A549 (cell line): ENCODE measurements at regions not wholly inside any gene's neighbourhood (a gene's known extent, or its start where the extent isn't known, plus 50 kb on each side); places are given as distances from the start of the nearest gene placed in this dataset.

Experiments used
- ATAC-seq, 2 experiments: fragments of 200-7000 bp in 1 of 2; fragments of >200 bp in 1 of 2; cut with Nextera tagmentation in 1 of 2; cut with Tn5 transposase in 1 of 2; 3 replicates each; pipeline versions ENCODE4 v1.8.0 to v1.9.1; 2018 to 2020; ENCODE audit warnings: mild to moderate bottlenecking in 1 of 2, moderate library complexity in 1 of 2
- CTCF ChIA-PET: fragments of 300-600 bp; sonication (Branson Sonifier 250); formaldehyde crosslinking; extraction: SDS; loops from one replicate; lab custom pipeline; 2021; ENCODE audit warnings: antibody characterized with exemption, inconsistent platforms; lab: Yijun Ruan, JAX
- POLR2A ChIA-PET: fragments of 350-600 bp; formaldehyde crosslinking; extraction: SDS; loops from one replicate; lab custom pipeline; 2021; ENCODE audit warnings: antibody characterized with exemption, inconsistent platforms; lab: Yijun Ruan, JAX
- DNase-seq, 2 experiments: peaks; one replicate each; pipeline versions ENCODE4 v3.0.0 to v3.0.0-alpha.2; 2011 to 2016; ENCODE audit warnings: low read depth in 1 of 2, low spot score in 1 of 2
- FAIRE-seq: peaks from 2 replicates; lab custom pipeline; 2011; peaks lifted over from hg19 to GRCh38; lab: Jason Lieb, UNC
- H3K27ac ChIP-seq, 2 experiments: fragments of >200 bp; sonication (Bioruptor Twin); formaldehyde crosslinking; 3 replicates each; pipeline ENCODE4 v1.5.1; 2016 to 2017
- H3K4me1 ChIP-seq: fragments of >200 bp; sonication (Bioruptor Twin); formaldehyde crosslinking; 3 replicates; pipeline ENCODE4 v1.6.1; 2016
- H3K4me2 ChIP-seq: fragments of >200 bp; sonication (Bioruptor Twin); formaldehyde crosslinking; 3 replicates; pipeline ENCODE4 v1.6.1; 2016
- H3K4me3 ChIP-seq: fragments of >200 bp; sonication (Bioruptor Twin); formaldehyde crosslinking; 3 replicates; pipeline ENCODE4 v1.5.1; 2016
- H3K9me3 ChIP-seq: fragments of >200 bp; sonication (Bioruptor Twin); formaldehyde crosslinking; 3 replicates; pipeline ENCODE4 v1.6.1; 2016
- ATOH8 ChIP-seq: fragments of 250-450 bp; sonication (Bioruptor Pico); IDR thresholded peaks from 2 replicates; pipeline ENCODE4 v1.5.0; 2020; ENCODE audit warnings: low read depth, mild to moderate bottlenecking, moderate library complexity
- BHLHE40 ChIP-seq: IDR thresholded peaks from 2 replicates; pipeline ENCODE4 v1.6.1; 2012; ENCODE audit warnings: low read depth, low read length, inconsistent platforms
- CEBPB ChIP-seq, 2 experiments: fragments of >200 bp in 1 of 2; sonication (Bioruptor Twin) in 1 of 2; formaldehyde crosslinking in 1 of 2; IDR thresholded peaks; 2 replicates each; pipeline ENCODE4 v1.6.1; 2012 to 2016
- CHD2 ChIP-seq: fragments of 150-350 bp; IDR thresholded peaks from 2 replicates; pipeline ENCODE4 v1.6.1; 2014; ENCODE audit warnings: low read length; ENCODE audit not compliant: partially characterized antibody
- EHMT2 ChIP-seq: fragments of 200-600 bp; sonication (generic); IDR thresholded peaks from 2 replicates; pipeline ENCODE4 v1.6.1; 2016; ENCODE audit warnings: antibody characterized with exemption, low read depth, mild to moderate bottlenecking, moderate library complexity
- EP300 ChIP-seq, 2 experiments: fragments of >200 bp; sonication (Bioruptor Twin); formaldehyde crosslinking; IDR thresholded peaks; 2 replicates in 1 of 2; 3 replicates in 1 of 2; pipeline ENCODE4 v1.6.1; 2016 to 2017
- HDAC2 ChIP-seq: fragments of 200-600 bp; sonication (generic); IDR thresholded peaks from 2 replicates; pipeline ENCODE4 v1.6.1; 2016
- HMGXB4 ChIP-seq: fragments of 250-450 bp; sonication (Bioruptor Pico); IDR thresholded peaks from 2 replicates; pipeline ENCODE4 v1.5.0; 2021; ENCODE audit warnings: mild to moderate bottlenecking, moderate library complexity, borderline replicate concordance
- HOXB5 ChIP-seq: fragments of 250-450 bp; sonication (Bioruptor Pico); IDR thresholded peaks from 2 replicates; pipeline ENCODE4 v1.5.0; 2020; ENCODE audit warnings: mild to moderate bottlenecking, moderate library complexity
- JUN ChIP-seq, 2 experiments: fragments of >200 bp; sonication (Bioruptor Twin); formaldehyde crosslinking; IDR thresholded peaks; 2 replicates in 1 of 2; 3 replicates in 1 of 2; pipeline ENCODE4 v1.6.1; 2016 to 2017
- KDM5A ChIP-seq: fragments of 200-600 bp; sonication (generic); IDR thresholded peaks from 2 replicates; pipeline ENCODE4 v1.6.1; 2016; ENCODE audit warnings: antibody characterized with exemption, mild to moderate bottlenecking
- MAZ ChIP-seq: fragments of 150-350 bp; IDR thresholded peaks from 2 replicates; pipeline ENCODE4 v1.6.1; 2014; ENCODE audit warnings: antibody characterized with exemption, low read depth, low read length, borderline replicate concordance
- PHF8 ChIP-seq: fragments of 200-600 bp; sonication (generic); IDR thresholded peaks from 2 replicates; pipeline ENCODE4 v1.6.1; 2016; ENCODE audit warnings: low read depth, mild to moderate bottlenecking, antibody characterized with exemption, moderate library complexity, borderline replicate concordance
- RAD21 ChIP-seq, 2 experiments: fragments of >200 bp in 1 of 2; sonication (Bioruptor Twin) in 1 of 2; formaldehyde crosslinking in 1 of 2; IDR thresholded peaks in 1 of 2; conservative IDR thresholded peaks in 1 of 2; 2 replicates in 1 of 2; 3 replicates in 1 of 2; pipeline ENCODE4 v1.6.1; 2012 to 2018; ENCODE audit warnings: inconsistent platforms in 1 of 2
- REST ChIP-seq: fragments of 200-600 bp; sonication (generic); IDR thresholded peaks from 2 replicates; pipeline ENCODE4 v1.6.1; 2016; ENCODE audit warnings: antibody characterized with exemption, mild to moderate bottlenecking, moderate library complexity
- RFX5 ChIP-seq: fragments of 450-650 bp; IDR thresholded peaks from 2 replicates; pipeline ENCODE4 v1.7.1; 2014; ENCODE audit warnings: antibody characterized with exemption, mild to moderate bottlenecking, moderate library complexity
- SMC3 ChIP-seq: fragments of >200 bp; sonication (Bioruptor Twin); formaldehyde crosslinking; IDR thresholded peaks from 3 replicates; pipeline ENCODE4 v1.6.1; 2018; ENCODE audit warnings: inconsistent platforms
- SREBF2 ChIP-seq: fragments of 450-650 bp; IDR thresholded peaks from 2 replicates; pipeline ENCODE4 v1.6.1; 2014; ENCODE audit warnings: mild to moderate bottlenecking, moderate library complexity
- TP53 ChIP-seq: fragments of 250-450 bp; sonication (Bioruptor Pico); IDR thresholded peaks from 2 replicates; pipeline ENCODE4 v1.5.0; 2021; ENCODE audit warnings: mild to moderate bottlenecking, moderate library complexity
- USF2 ChIP-seq: fragments of 450-650 bp; IDR thresholded peaks from 2 replicates; pipeline ENCODE4 v1.6.1; 2014; ENCODE audit warnings: antibody characterized with exemption
- ZNF302 ChIP-seq: fragments of 250-450 bp; sonication (Bioruptor Pico); IDR thresholded peaks from 2 replicates; pipeline ENCODE4 v1.9.0; 2021; ENCODE audit warnings: inconsistent platforms, mild to moderate bottlenecking, moderate library complexity
- ZSCAN20 ChIP-seq: fragments of 250-450 bp; sonication (Bioruptor Pico); IDR thresholded peaks from 2 replicates; pipeline ENCODE4 v1.8.0; 2022; ENCODE audit warnings: mild to moderate bottlenecking, moderate library complexity
- WGBS: methylation state at CpG from one replicate; pipeline ENCODE4 v1.1.6; 2017; ENCODE audit errors: missing lambda C conversion rate; 5-methylcytosine and 5-hydroxymethylcytosine counted together
- TF ChIP-seq, protein P1 (sequence below): IDR thresholded peaks from 2 replicates; pipeline ENCODE4 v1.6.1; 2012; ENCODE audit warnings: low read depth, borderline replicate concordance
- TF ChIP-seq, protein P2 (sequence below): fragments of 150-350 bp; IDR thresholded peaks from 2 replicates; pipeline ENCODE4 v1.6.1; 2014; ENCODE audit warnings: low read depth, mild to moderate bottlenecking, low read length
- TF ChIP-seq, protein P3 (sequence below): fragments of >200 bp; sonication (Bioruptor Twin); formaldehyde crosslinking; IDR thresholded peaks from 2 replicates; pipeline ENCODE4 v1.6.1; 2016

DNA sequence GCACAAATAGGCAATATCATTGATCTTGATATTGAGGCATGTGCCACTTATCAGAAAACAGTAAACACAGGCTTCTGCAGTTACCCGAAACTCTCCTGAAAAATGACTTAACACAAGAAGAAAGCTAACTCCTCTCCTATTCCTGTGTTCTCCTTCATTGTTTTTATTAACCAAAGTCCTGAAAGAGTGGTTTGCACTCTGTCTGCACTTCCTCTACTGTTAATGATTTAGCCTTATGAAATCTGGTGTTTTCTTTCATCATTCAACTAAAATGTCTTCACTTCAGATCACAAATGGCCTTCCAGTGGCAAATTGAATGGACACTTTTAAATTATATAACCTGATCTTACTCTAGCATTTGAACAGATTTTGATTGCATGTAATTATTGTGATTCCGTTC lies 630.6 kb upstream of the PHF14 start:
- FAIRE-seq = no peak
- H3K9me3 ChIP-seq = no peaks in the 10 kb centered on the region; the same call in 2 of the 3 replicates
- ChIA-PET POLR2A (no interaction called here), CTCF (no interaction called here)
- WGBS = 3% methylated on average over 2 of the region's 2 CpGs
- no peak overlapping the region for H3K4me3 ChIP-seq
- ATAC-seq = no peak
- no peaks in the 10 kb centered on the region for H3K4me1 ChIP-seq
- no peak for TF ChIP-seq RFX5
- H3K27ac ChIP-seq = no peak overlapping the region
- DNase-seq = no peak
- no peak overlapping the region for H3K4me2 ChIP-seq

DNA sequence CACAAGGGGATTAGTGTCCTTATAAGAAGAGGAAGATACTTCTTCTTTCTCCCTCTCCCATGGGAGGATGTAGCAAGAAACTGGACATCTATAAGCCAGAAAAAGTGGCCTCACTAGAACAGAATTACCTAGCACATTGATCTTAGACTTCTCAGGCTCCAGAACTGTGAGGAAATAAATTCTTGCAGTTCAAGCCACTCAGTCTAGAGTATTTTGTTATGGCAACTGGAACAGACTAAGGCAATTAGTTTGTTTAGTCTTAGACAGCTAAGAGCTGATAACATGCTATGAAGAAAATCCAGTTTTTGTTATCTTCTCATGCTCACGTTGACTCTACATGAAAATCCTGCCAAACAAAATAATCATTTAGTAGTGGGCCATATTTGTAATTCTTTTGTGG lies 627.6 kb upstream of the PHF14 start:
- Histone ChIP-seq H3K4me3 (no peak overlapping the region), H3K27ac (no peak overlapping the region), H3K4me2 (no peak overlapping the region), H3K4me1 (no peaks in the 10 kb centered on the region), H3K9me3 (no peaks in the 10 kb centered on the region)
- no peak for ATAC-seq
- no peak for TF ChIP-seq CEBPB (IDR thresholded peaks at IDR 0.05)
- no peak for TF ChIP-seq PHF8
- TF ChIP-seq, protein P1, sequence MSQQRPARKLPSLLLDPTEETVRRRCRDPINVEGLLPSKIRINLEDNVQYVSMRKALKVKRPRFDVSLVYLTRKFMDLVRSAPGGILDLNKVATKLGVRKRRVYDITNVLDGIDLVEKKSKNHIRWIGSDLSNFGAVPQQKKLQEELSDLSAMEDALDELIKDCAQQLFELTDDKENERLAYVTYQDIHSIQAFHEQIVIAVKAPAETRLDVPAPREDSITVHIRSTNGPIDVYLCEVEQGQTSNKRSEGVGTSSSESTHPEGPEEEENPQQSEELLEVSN = no peak
- no peak for TF ChIP-seq HDAC2
- TF ChIP-seq HMGXB4 (CRISPR knock-in tag) = no peak
- TF ChIP-seq CHD2 = no peak
- TF ChIP-seq ZSCAN20 (CRISPR knock-in tag) = no peak
- no peak for TF ChIP-seq EHMT2
- TF ChIP-seq MAZ = no peak
- no peak for TF ChIP-seq BHLHE40
- TF ChIP-seq EP300 (IDR thresholded peaks at IDR 0.05) = no peak
- no peak for TF ChIP-seq ATOH8 (CRISPR knock-in tag)
- TF ChIP-seq JUN (IDR thresholded peaks at IDR 0.05) = no peak
- no peak for TF ChIP-seq RFX5
- TF ChIP-seq ZNF302 (CRISPR knock-in tag) = no peak
- no peak for TF ChIP-seq HOXB5 (CRISPR knock-in tag)
- TF ChIP-seq TP53 = no peak
- TF ChIP-seq, protein P2, sequence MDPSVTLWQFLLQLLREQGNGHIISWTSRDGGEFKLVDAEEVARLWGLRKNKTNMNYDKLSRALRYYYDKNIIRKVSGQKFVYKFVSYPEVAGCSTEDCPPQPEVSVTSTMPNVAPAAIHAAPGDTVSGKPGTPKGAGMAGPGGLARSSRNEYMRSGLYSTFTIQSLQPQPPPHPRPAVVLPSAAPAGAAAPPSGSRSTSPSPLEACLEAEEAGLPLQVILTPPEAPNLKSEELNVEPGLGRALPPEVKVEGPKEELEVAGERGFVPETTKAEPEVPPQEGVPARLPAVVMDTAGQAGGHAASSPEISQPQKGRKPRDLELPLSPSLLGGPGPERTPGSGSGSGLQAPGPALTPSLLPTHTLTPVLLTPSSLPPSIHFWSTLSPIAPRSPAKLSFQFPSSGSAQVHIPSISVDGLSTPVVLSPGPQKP = no peak
- TF ChIP-seq, protein P3, sequence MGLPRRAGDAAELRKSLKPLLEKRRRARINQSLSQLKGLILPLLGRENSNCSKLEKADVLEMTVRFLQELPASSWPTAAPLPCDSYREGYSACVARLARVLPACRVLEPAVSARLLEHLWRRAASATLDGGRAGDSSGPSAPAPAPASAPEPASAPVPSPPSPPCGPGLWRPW = no peak
- TF ChIP-seq RAD21 (conservative IDR thresholded peaks at IDR 0.05 in 1 of 2, IDR thresholded peaks at IDR 0.05 in 1 of 2) = no peak
- no peak for DNase-seq
- ChIA-PET POLR2A (no interaction called here), CTCF (no interaction called here)
- 3% methylated on average over 1 of the region's 1 CpG for WGBS
- no peak for FAIRE-seq

DNA sequence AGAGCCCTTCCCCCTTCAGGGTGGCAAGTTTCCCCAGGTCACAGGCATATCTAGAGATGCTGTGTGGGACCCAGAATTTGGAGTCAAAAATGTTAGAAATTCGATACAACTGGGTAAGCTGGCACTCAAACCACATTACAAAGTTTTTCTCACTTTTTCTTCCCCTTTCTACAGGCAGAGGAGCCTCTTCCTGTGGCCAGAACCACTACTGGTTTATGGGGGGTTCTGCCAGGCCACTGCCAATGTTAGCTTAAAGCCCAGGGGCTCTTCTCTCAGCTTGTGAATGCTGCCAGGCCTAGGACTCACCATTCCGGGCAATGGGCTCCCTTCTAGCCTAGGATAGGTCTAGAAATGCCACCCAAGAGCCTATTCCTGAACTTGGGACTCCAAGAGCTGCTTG lies 617.9 kb upstream of the PHF14 start:
- no peaks in the 10 kb centered on the region for H3K9me3 ChIP-seq
- ATAC-seq (no peak), DNase-seq (no peak), FAIRE-seq (no peak)
- H3K4me3 ChIP-seq = no peak overlapping the region
- ChIA-PET POLR2A (no interaction called here), CTCF (no interaction called here)
- H3K4me1 ChIP-seq = no peaks in the 10 kb centered on the region
- no peak overlapping the region for H3K27ac ChIP-seq
- 0% methylated on average over 2 of the region's 2 CpGs for WGBS
- H3K4me2 ChIP-seq = no peak overlapping the region
- no peak for TF ChIP-seq CEBPB (IDR thresholded peaks at IDR 0.05)
- TF ChIP-seq REST = no peak
- no peak for TF ChIP-seq SREBF2
- TF ChIP-seq, protein P3 = no peak
- no peak for TF ChIP-seq SMC3
- no peak for TF ChIP-seq KDM5A
- TF ChIP-seq USF2 = no peak
- no peak for TF ChIP-seq ATOH8 (CRISPR knock-in tag)
